HG02943 (cell line): ENCODE measurements at regions not wholly inside any gene's neighbourhood (a gene's known extent, or its start where the extent isn't known, plus 50 kb on each side); places are given as distances from the start of the nearest gene placed in this dataset.
"Not testable (repeated sequence)": the region's sequence is repeated elsewhere in the genome, so short reads cannot be mapped to it uniquely, and the experiment has no call there.

Experiments
- ATAC-seq: cut with Tn5 transposase; IDR thresholded peaks from one replicate; pipeline ENCODE4 v1.9.1; 2021; ENCODE audit warnings: mild to moderate bottlenecking, low read depth, moderate library complexity; ENCODE audit not compliant: unreplicated experiment

DNA sequence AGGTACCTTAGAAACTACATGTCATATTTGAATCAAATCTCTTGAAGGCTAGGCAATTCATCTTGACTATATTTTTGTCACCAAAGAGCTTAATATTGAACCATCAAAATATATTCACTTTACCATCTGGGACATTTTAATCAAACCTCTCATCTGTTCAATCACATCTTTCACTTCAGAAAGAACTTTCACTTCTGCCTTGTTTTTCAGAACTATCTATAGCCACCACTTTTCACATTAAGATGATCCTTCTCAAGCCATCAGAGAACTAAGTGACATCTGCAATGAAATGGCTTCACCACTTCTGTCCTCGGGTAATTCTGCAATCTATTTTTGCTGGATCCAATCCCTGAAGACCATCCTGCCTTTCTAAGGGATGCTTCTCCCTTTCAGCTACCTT is 57.8 kb downstream of the OR2B2 start:
- no peak for ATAC-seq

DNA sequence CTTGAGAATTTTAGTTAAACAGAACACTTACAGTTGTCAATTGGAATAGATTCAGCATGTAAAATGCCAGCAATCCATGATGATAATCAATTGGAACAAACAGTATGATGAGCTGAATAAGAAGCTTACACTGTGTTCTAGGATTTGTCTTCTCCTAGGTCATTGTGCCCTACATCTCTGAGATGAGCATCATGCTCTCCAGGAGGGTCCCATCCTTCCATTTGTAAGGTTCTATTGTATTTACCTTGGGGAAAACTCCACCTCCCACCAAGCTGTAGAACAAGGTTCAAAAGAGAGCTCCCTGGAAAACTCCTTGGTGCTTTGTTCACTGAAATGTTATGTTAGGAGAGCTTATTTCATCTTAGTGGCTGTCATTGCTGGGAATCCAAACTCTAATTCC is 60.8 kb downstream of the OR2B2 start:
- ATAC-seq: no peak

DNA sequence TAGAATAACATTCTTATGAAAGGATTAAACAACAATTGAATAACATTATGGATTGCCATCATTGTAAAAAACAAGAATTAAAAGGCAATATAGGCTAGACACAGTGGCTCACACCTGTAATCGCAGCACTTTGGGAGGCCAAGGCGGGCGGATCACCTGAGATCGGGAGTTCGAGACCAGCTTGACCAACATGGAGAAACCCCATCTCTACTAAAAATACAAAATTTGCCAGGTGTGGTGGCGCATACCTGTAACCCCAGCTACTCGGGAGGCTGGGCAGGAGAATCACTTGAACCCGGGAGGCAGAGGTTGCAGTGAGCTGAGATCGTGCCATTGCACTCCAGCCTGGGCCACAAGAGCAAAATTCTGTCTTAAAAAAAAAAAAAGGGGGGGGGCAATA is 63.2 kb downstream of the OR2B2 start:
- not testable (repeated sequence) for ATAC-seq

DNA sequence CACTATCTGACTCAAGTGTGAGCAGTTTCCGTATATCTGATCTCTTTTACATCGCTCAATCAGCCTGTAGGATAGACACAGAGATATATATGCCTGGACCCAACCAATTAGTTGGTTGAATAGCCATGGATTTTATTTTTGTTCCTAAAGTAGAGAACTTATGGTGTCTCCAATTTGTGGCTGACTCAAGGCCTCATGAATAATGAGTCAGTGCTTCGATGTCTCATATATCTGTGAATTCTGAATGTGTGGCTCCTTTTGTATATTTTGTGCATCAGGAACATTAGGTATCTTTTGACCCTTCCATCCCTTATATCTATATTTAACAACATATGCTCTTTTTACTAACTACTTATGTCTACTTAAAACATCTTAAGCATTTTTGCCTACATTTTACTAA is 64.5 kb downstream of the OR2B2 start:
- no peak for ATAC-seq

DNA sequence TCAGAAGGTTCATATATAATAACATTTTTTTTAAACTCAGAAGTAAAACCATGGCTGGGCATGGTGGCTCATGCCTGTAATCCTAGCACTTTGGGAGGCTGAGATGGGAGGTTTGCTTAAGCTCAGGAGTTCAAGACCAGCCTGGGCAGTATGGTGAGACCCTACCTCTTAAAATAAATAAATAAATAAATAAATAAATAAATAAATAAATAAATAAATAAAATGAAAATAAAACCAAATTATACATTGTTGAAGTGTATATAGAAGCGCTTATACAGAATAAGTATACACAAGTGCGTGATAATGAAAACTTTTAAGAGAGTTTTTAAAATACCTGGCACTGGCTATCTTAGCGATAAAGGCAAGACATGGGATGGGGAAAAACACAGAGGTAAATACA is 71.6 kb downstream of the OR2B2 start:
- ATAC-seq: no peak

DNA sequence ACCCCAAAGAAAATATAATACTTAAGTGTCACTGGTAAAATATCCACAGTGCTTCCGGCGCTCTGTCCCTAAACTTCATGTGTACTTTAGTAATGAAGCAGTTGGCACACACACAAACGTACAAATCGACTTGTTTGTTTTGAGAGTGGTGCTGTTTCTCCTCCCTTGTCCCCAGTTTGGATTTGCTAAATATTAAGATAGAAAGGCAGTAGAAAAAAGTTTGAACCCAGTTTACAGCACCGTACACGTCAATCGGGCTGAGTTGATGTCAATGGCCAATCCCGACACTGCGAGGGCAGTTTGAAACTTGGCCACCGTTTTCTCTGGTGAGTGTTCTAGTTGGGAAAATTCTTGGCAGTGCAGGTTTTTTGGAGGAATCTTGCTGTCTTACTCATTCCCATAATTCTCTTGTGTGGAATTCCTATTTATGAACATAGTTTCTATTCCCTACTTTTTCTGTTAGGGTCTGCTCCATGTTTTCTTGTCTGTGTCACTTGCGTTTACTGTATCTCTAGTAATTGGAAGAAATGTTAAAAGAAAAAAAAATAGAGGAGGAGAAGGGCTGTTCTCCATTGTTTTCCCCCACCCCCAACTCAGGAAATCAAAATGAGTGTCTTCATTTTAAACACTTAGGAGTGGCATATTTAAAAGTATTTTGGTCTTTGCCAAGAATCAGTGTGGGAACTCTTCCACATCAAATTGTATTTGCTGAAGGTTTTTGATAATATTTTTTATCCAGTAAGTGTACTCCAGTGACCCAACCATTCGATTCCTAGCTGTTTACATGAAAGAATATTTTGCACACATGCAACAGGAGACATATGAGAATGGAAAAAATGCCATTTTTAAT is 72.3 kb downstream of the OR2B2 start:
- no peak for ATAC-seq

DNA sequence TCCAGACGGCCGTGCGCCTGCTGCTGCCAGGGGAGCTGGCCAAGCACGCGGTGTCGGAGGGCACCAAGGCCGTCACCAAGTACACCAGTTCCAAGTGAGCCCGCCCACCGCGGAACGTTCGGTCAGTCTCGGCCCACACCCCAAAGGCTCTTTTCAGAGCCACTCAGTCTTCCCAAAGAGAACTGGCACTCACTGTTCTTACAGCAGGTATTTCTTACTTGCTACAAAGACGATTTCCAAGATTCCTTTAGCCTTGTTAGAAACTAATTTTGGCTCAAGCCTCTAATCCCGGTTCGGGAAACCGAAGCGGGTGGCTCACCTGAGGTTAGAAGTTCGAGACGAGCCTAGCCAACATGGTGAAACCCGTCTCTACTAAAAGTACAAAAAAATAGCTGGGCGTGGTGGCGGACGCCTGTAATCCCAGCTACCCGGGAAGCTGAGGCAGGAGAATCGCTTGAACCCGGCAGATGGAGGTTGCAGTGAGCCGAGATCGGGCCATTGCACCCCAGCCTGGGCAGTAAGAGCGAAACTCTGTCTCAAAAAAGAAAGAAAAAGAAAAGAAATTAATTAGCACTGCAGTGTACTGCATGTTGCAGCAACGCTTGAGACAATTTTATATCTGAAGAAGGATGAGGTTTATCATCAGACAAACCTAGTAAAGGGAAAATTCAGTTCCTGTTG is 73.1 kb downstream of the OR2B2 start:
- ATAC-seq: no peak

DNA sequence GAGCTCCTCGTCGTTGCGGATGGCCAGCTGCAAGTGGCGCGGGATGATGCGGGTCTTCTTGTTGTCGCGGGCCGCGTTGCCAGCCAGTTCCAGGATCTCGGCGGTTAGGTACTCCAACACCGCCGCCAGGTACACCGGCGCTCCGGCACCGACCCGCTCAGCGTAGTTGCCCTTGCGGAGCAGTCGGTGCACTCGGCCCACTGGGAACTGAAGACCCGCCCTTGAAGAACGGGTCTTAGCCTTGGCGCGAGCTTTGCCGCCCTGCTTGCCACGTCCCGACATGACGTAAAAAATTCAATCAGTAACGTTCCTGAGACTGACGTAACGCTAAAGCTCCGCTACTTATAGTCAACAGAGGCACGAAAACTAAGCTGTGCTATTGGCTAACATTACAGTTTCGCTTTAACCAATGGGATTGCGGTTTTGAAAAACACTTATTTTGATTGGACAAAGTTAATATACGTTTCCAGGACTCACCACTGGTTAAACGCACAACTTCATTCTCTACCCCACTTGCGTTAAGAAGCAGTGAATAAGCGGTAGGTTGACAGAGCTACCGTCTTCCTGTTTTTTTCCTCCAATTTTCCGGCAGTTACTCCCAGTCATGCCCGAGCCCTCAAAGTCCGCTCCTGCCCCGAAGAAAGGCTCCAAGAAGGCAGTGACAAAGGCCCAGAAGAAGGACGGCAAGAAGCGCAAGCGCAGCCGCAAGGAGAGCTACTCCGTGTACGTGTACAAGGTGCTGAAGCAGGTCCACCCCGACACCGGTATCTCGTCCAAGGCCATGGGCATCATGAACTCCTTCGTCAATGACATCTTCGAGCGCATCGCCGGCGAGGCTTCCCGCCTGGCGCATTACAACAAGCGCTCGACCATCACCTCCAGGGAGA is 73.9 kb downstream of the OR2B2 start:
- peak; percentile 83 for ATAC-seq

DNA sequence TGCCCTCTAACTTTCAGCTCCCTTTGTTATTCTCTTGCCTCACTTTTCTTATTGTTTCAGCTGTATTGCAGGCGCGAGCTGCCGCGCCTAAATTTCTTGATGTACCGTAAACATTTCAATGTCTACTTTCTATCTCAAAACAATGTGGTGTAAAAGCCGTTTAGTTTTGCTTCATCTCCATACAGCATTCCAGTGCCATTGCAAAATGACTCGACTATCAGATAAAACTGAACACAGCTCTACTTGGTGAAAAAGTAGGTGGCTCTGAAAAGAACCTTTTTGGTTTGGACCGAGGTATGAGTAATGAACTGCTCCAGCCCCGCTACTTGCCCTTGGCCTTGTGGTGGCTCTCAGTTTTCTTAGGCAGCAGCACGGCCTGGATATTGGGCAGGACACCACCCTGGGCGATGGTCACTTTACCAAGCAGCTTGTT is 74.6 kb downstream of the OR2B2 start:
- ATAC-seq: no peak

DNA sequence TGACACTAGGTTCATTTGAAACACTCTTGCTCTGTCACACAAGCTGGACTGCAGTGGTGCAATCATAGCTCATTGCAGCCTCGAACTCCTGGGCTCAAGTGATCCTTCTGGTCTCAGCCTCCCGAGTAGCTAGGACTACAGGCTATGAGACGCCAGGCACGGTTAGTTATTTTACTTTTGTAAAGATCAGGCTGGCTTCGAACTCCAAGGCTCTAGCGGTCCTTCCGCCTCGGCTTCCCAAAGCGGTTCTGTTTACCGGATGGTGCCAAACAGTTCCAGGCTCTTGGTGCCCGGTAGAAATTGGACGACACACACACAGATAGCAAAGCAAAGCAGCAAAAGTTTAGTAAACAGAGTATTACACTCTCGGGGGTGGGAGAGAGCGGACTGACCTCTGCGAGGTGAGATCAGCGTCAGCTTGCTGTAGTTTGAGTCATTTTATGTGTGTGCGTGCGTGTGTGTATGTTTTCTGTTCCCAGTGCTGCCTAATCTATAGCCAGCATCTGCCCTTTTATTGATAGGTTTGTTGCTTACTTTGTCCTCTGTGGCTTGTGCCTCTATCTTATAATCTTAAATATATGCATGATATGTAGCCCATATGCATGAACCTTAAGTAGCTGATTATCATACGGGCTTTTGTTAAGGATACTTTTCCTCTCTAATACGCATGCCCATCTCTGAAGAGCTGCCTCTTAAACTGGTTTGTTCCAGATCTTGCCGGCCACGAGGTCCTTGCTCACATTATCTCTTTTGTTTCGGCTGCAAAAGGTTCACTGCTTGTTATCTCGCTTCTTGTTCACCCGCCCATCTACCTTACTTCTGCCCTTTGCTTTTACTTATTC is 75.2 kb downstream of the OR2B2 start:
- ATAC-seq: no peak

DNA sequence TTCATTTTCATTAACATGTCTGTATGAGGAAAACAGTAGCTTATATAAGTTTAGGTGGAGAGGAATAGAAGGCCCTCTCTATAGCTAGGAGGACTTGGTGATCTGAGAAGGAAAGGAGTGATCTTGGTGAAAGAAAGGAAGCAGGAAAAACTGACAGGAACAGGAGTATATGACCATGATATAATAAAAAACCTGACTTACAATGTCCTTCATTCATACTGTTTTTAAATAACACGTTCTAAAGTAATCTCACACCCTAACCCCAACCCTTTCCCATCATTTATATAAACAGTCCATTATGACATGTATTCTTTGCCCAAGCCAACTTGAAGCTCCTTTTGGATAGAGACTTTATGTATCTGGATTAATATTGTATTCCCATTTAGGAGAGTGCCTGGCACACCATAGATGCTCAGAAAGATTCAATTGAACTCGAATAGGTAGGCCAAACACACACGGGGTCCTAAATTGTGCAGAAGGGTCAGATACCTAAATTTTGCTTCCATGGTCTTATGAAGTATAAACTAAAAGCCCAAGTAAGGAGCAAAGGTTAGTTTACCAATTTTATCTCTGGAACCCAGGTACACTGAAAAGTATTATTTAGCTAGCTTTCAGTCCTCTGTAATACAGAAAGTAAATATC is 75.9 kb downstream of the OR2B2 start:
- no peak for ATAC-seq

DNA sequence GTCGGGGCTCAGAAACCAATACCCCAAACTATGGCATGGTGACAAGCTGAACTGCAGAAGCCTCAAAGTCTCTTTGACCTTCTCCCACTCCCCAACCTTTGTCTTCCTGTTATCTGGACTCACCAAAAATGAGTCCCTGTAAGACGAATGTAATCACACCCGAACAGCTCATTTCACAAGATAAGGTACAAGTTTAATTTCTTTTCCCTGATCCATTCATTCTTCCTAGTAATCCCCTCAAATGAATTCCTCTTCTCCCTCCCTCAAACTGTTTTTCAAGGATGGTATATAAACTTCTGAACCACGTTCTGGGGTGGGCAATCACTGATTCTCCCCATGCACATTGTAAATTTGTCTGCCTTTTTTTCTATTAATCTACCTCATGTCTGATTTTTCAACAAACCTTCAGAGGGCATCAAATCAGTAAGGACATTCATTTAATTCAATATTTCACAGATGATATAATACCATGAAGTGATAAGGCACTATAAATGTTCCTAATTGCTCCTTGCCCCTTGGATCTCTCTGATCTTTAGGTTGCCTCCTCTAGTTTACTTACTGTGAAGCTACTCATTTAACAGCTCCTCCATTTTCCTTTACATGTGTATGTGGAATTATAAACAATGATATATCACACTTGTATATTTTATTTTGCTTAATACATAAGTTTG is 77.2 kb downstream of the OR2B2 start:
- no peak for ATAC-seq

DNA sequence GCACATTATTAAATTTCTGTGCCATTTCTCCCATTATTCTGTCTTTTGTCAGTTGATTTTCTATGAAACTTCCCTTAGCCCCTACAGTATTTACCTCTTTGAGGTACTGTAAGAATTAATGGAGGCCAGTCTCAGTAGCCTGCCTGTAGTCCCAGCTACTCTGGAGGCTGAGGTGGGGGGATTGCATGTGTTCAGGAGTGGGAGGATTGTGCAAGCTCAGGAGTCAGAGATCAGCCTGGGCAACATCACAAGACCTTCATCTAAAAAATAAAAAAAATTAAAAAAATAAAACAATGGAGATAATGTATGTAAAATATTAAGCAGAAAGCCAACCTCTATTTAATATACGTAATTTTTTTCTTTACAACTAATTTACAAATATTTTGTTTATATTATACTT is 77.8 kb downstream of the OR2B2 start:
- no peak for ATAC-seq

DNA sequence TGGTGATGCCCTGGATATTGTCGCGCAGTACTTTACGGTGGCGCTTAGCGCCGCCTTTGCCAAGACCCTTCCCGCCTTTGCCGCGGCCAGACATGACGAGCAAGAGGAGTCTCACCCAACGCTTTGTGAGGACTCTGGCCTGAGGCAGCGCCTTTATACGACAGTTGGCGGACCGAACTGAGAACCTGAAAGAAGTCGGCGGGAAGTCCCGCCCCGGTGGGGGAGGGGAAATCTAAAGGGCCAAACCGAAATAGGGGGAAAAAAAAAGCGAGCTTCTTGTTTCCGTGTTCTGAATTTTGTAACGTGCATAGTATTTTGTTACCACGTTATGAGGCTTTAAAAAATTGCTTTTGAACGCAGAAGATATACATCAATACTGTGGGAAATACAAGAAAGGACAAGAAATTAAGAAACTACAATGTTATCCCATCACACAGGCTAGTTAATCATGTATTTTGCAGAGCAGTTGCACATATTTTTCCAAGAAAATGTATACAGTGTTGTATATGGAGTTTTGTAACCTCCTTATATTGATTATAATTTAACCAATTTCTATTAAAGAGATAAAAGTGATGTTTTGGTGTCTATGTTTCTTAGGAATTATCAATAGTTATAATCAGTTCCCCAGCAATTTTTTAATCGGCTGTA is 80.6 kb downstream of the OR2B2 start:
- ATAC-seq: peak; percentile 68

DNA sequence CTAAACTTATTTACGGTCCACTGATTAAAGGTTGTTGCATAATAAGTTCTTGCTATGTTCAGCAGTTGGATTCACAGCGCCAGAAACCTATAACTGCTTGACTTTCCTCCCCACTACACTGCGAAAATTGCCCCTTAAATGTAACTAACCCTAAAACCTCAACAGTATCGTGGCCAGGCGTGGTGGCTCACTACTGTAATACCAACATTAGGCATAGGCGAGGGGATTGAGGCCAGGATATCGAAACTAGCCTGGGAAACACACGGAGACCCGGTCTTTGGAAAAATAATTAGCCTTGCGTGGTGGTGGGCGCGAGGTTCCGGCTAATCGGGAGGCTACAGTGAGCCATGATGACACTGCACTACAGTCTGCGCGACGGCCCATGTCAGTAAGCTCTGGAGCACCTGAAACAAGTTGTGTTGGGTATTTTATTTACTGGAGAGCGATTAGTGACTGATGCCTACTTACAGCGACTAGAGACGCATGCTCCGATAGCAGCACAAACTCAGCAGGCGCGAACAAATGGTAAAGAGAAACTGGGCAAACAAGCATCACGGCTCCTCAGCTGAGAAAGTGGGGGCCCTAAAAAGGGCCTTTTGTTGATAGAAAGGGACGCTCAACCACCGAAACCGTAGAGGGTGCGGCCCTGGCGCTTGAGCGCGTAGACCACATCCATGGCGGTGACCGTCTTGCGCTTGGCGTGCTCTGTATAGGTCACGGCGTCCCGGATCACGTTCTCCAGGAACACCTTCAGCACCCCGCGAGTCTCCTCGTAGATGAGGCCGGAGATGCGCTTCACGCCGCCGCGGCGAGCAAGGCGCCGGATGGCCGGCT is 81.4 kb downstream of the OR2B2 start:
- peak; percentile 60 for ATAC-seq

DNA sequence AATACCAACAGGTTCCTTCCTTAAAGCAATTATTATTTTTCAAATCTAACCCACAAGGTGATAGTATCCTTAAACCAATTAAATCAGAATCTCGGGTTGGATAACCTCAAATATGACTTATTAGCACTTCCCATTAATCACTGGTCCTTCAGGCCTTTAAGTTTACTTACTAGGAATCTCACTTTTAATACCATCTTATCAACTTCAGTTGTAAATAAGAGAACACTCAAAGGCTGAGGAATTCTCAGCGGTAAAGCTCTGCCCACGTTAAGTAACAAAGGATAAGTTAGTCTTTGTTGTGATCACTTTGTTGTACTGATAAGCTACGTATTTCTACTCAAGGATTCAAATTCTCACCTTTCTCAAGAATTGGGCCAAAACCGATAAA is 82.0 kb downstream of the OR2B2 start:
- no peak for ATAC-seq

DNA sequence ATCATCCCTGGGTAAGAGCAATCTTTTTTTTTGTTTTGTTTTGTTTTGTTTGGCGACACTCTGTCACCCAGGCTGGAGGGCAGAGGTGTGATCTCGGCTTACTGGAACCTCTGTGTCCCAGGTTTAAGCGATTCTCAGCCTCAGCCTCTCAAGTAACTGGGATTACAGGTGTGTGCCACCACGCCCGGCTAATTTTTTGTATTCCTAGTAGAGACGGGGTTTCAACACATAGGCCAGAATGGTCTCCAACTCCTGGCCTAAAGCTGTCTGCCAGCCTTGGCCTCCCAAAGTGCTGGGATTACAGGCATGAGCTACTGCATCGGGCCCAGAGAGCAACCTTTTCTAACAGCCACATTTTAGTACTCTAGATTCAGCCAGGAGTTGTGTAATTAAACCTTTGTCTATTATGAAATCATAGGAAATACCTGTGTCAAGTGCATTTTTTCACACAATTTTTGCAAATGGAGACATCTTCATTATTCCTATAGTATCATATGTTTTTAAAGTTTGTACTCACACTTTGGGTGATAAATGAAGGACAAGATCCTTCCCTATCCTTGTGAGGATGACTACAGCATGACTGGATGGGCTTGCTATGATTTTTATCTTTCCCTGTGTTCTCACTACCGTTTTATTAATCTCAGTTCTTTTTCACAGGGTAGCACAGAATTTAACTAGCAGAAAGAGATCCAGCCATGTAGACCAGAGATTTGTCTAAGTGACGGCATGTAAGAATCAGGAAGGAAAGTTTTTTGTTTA is 82.6 kb downstream of the OR2B2 start:
- no peak for ATAC-seq
